ENCODE measurements at regions not wholly inside any gene's neighbourhood (a gene's known extent, or its start where the extent isn't known, plus 50 kb on each side); places are given as distances from the start of the nearest gene placed in this dataset.
"Not testable (repeated sequence)": the region's sequence is repeated elsewhere in the genome, so short reads cannot be mapped to it uniquely, and the experiment has no call there.

- WGBS, 4 donors, result 76 to 90% (median 83%) methylated on average over 6 of the region's 6 CpGs
- Histone ChIP-seq H3K9me3 (no peaks in the 10 kb centered on the region), H3K27me3 (no peaks in the 10 kb centered on the region), H3K36me3 (no peaks in the 10 kb centered on the region), H3K4me1 (peaks cover 0 to 11% (median 0%) of the 10 kb centered on the region in 12 donors), H3K27ac (no peak overlapping the region), H3K4me3 (no peak overlapping the region)
- ATAC-seq (peak in 3 of 4 donors; percentile 38 to 50 (median 45)), DNase-seq (peak in 1 of 5 donors; percentile 28)
- intact Hi-C loops (cut with DNase I), result no loop called here
- TF ChIP-seq POLR2A (IDR thresholded peaks at IDR 0.05) (no peak), CTCF (IDR thresholded peaks at IDR 0.05) (no peak)
These were observed 211.9 kb downstream of the BLID start for GRCh38 chr11:121904148-121904547.

- ATAC-seq (no peak), DNase-seq (no peak)
- H3K9me3 ChIP-seq, result no peaks in the 10 kb centered on the region
- intact Hi-C loops (cut with DNase I), result no loop called here
- WGBS, 4 donors, result 75 to 90% (median 79%) methylated on average over 4 of the region's 4 CpGs
- H3K27me3 ChIP-seq, result no peaks in the 10 kb centered on the region
- peaks cover 0 to 5% (median 0%) of the 10 kb centered on the region in 12 donors for H3K4me1 ChIP-seq
- H3K36me3 ChIP-seq, result no peaks in the 10 kb centered on the region
- TF ChIP-seq POLR2A (IDR thresholded peaks at IDR 0.05) (no peak), CTCF (IDR thresholded peaks at IDR 0.05) (no peak)
- H3K27ac ChIP-seq, result no peak overlapping the region
- H3K4me3 ChIP-seq, result no peak overlapping the region
These were observed 214.1 kb downstream of the BLID start for GRCh38 chr11:121901886-121902285.

- H3K4me1 ChIP-seq; intact Hi-C loops (cut with DNase I); H3K36me3 ChIP-seq; H3K27me3 ChIP-seq; H3K4me3 ChIP-seq; DNase-seq; H3K27ac ChIP-seq; ATAC-seq; H3K9me3 ChIP-seq: not testable (repeated sequence)
- 58 to 70% (median 65%) methylated on average over 2 of the region's 2 CpGs for WGBS, 4 donors
These were observed 214.6 kb downstream of the BLID start for GRCh38 chr11:121901417-121901816.

DNA sequence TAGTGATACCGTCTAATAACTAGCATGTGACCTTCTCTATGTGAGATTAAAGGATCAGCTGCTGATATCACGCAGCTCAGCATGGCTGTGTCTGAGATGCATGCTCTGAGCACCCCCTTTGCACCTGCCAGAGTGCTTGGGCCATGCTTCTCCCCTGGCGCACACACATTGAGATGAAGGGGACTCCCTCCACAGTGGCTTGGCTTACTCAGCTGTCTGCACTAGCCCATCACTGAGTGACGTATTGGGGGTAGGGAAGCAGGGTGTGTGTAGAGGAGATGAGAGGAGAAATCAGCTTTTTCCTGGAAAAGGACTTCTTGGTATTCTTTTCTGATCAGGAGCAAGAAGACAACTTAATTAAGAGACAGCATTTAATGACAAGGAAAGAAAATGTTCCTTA lies 216.5 kb downstream of the BLID start:
- no peaks in the 10 kb centered on the region for H3K9me3 ChIP-seq
- H3K4me1 ChIP-seq, result peaks cover 0 to 14% (median 0%) of the 10 kb centered on the region in 12 donors
- no peak overlapping the region for H3K4me3 ChIP-seq
- no peaks in the 10 kb centered on the region for H3K27me3 ChIP-seq
- DNase-seq (no peak), ATAC-seq (no peak)
- intact Hi-C loops (cut with DNase I), result no loop called here
- TF ChIP-seq POLR2A (IDR thresholded peaks at IDR 0.05) (no peak), CTCF (IDR thresholded peaks at IDR 0.05) (no peak)
- no peaks in the 10 kb centered on the region for H3K36me3 ChIP-seq
- 81 to 89% (median 86%) methylated on average over 4 of the region's 4 CpGs for WGBS, 4 donors
- no peak overlapping the region for H3K27ac ChIP-seq

DNA sequence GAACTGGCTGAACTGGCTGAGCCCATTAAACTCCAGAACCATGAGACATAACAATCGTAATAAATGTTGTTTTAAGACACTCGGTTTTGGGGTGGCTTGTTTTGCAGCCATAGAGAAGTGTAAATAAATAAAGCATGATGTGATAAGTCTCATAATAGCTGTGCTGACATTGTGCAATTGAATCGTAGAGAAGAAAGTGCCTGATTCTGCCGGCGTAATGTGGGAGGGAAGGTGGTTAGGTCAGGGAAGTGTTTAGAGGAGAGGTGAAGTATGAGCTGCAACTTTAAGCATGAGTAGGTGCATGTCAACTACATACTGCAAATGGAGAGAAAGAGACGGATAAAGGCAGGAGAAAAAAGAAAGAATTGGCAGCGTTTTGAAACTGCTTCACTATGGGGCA lies 217.1 kb downstream of the BLID start:
- Histone ChIP-seq H3K4me1 (peaks cover 0 to 14% (median 0%) of the 10 kb centered on the region in 12 donors), H3K9me3 (no peaks in the 10 kb centered on the region), H3K4me3 (no peak overlapping the region), H3K27ac (no peak overlapping the region), H3K36me3 (no peaks in the 10 kb centered on the region), H3K27me3 (no peaks in the 10 kb centered on the region)
- TF ChIP-seq POLR2A (IDR thresholded peaks at IDR 0.05) (no peak), CTCF (IDR thresholded peaks at IDR 0.05) (no peak)
- intact Hi-C loops (cut with DNase I), result no loop called here
- ATAC-seq (no peak), DNase-seq (no peak)
- WGBS, 4 donors, result 65 to 73% (median 71%) methylated on average over 7 of the region's 7 CpGs
